ENCODE measurements at regions not wholly inside any gene's neighbourhood (a gene's known extent, or its start where the extent isn't known, plus 50 kb on each side); places are given as distances from the start of the nearest gene placed in this dataset.

GRCh38 chr2:236505041-236505440 is 64.6 kb upstream of the ACKR3 start:
- TF ChIP-seq NFIC (IDR thresholded peaks at IDR 0.05; ENCODE audit: low read length): no peak
- TF ChIP-seq DBP (CRISPR knock-in tag; IDR thresholded peaks at IDR 0.05; ENCODE audit: not compliant biosample characterization): no peak
- TF ChIP-seq ZFP37 (CRISPR knock-in tag; IDR thresholded peaks at IDR 0.05; ENCODE audit: borderline replicate concordance): no peak
- no peak for TF ChIP-seq GZF1 (CRISPR knock-in tag; IDR thresholded peaks at IDR 0.05)
- TF ChIP-seq CEBPB (IDR thresholded peaks at IDR 0.05; ENCODE audit: borderline replicate concordance, low read depth, low read length): no peak; the same call in 1 of the 2 replicates
